ENCODE measurements at regions not wholly inside any gene's neighbourhood (a gene's known extent, or its start where the extent isn't known, plus 50 kb on each side); places are given as distances from the start of the nearest gene placed in this dataset.

- H3K27ac ChIP-seq: no peak overlapping the region
- intact Hi-C loops (cut with DNase I; ENCODE audit: low total_unique reads): no loop called here
- DNase-seq (ENCODE audit: low spot score in 2 of 2): no peak
- no peak for TF ChIP-seq CTCF (IDR thresholded peaks at IDR 0.05)
- TF ChIP-seq POLR2AphosphoS5 (IDR thresholded peaks at IDR 0.05): no peak
- no peak for TF ChIP-seq POLR2A (IDR thresholded peaks at IDR 0.05)
- no peak overlapping the region for H3K4me3 ChIP-seq
- no peaks in the 10 kb centered on the region for H3K27me3 ChIP-seq
- H3K9me3 ChIP-seq: no peaks in the 10 kb centered on the region
- H3K36me3 ChIP-seq: no peaks in the 10 kb centered on the region
- no peaks in the 10 kb centered on the region for H3K4me1 ChIP-seq
These were observed 75.1 kb upstream of the FAM216B start for GRCh38 chr13:42706286-42706685.

- TF ChIP-seq POLR2AphosphoS5 (IDR thresholded peaks at IDR 0.05): no peak
- TF ChIP-seq CTCF (IDR thresholded peaks at IDR 0.05): no peak
- TF ChIP-seq POLR2A (IDR thresholded peaks at IDR 0.05): no peak
- no peak overlapping the region for H3K4me3 ChIP-seq
- no peak overlapping the region for H3K27ac ChIP-seq
- no peak for DNase-seq (ENCODE audit: low spot score in 2 of 2)
- no peaks in the 10 kb centered on the region for H3K27me3 ChIP-seq
- no peaks in the 10 kb centered on the region for H3K36me3 ChIP-seq
- intact Hi-C loops (cut with DNase I; ENCODE audit: low total_unique reads): no loop called here
- no peaks in the 10 kb centered on the region for H3K4me1 ChIP-seq
- no peaks in the 10 kb centered on the region for H3K9me3 ChIP-seq
These were observed 74.3 kb upstream of the FAM216B start for GRCh38 chr13:42707048-42707447.

- no peak for TF ChIP-seq POLR2A (IDR thresholded peaks at IDR 0.05)
- TF ChIP-seq POLR2AphosphoS5 (IDR thresholded peaks at IDR 0.05): no peak
- no peak for TF ChIP-seq CTCF (IDR thresholded peaks at IDR 0.05)
- Histone ChIP-seq H3K4me1 (no peaks in the 10 kb centered on the region), H3K36me3 (no peaks in the 10 kb centered on the region), H3K9me3 (no peaks in the 10 kb centered on the region), H3K4me3 (no peak overlapping the region), H3K27me3 (no peaks in the 10 kb centered on the region), H3K27ac (no peak overlapping the region)
- DNase-seq (ENCODE audit: low spot score in 2 of 2): no peak
- intact Hi-C loops (cut with DNase I; ENCODE audit: low total_unique reads): no loop called here
These were observed 73.8 kb upstream of the FAM216B start for GRCh38 chr13:42707586-42707985.

GRCh38 chr13:42708391-42708790 is 73.0 kb upstream of the FAM216B start:
- intact Hi-C loops (cut with DNase I; ENCODE audit: low total_unique reads): no loop called here
- Histone ChIP-seq H3K4me3 (no peak overlapping the region), H3K36me3 (no peaks in the 10 kb centered on the region), H3K27ac (no peak overlapping the region), H3K27me3 (no peaks in the 10 kb centered on the region), H3K4me1 (no peaks in the 10 kb centered on the region), H3K9me3 (no peaks in the 10 kb centered on the region)
- no peak for DNase-seq (ENCODE audit: low spot score in 2 of 2)
- TF ChIP-seq CTCF (IDR thresholded peaks at IDR 0.05): no peak
- TF ChIP-seq POLR2AphosphoS5 (IDR thresholded peaks at IDR 0.05): no peak
- no peak for TF ChIP-seq POLR2A (IDR thresholded peaks at IDR 0.05)

GRCh38 chr13:42709276-42709675 is 72.1 kb upstream of the FAM216B start:
- Histone ChIP-seq H3K27ac (no peak overlapping the region), H3K36me3 (no peaks in the 10 kb centered on the region), H3K4me3 (no peak overlapping the region), H3K9me3 (no peaks in the 10 kb centered on the region), H3K27me3 (no peaks in the 10 kb centered on the region), H3K4me1 (no peaks in the 10 kb centered on the region)
- intact Hi-C loops (cut with DNase I; ENCODE audit: low total_unique reads): no loop called here
- TF ChIP-seq POLR2A (IDR thresholded peaks at IDR 0.05) (no peak), CTCF (IDR thresholded peaks at IDR 0.05) (no peak), POLR2AphosphoS5 (IDR thresholded peaks at IDR 0.05) (no peak)
- no peak for DNase-seq (ENCODE audit: low spot score in 2 of 2)

Data from breast epithelium (tissue), 4 donors.